SK-N-SH treated with all-trans-retinoic acid at 6 μM for 48 hours (cell line): ENCODE measurements at regions not wholly inside any gene's neighbourhood (a gene's known extent, or its start where the extent isn't known, plus 50 kb on each side); places are given as distances from the start of the nearest gene placed in this dataset.

Experiments
- ATAC-seq: fragments of 200-7000 bp; cut with Tn5 transposase; 3 replicates; pipeline ENCODE4 v1.9.1; 2020; ENCODE audit warnings: mild to moderate bottlenecking, moderate library complexity
- ARNTL ChIP-seq: fragments of 450-650 bp; formaldehyde crosslinking; IDR thresholded peaks from 2 replicates; pipeline ENCODE4 v1.5.0; 2020; ENCODE audit warnings: low read depth, mild to moderate bottlenecking, moderate library complexity, borderline replicate concordance
- BACH2 ChIP-seq: fragments of 250-450 bp; sonication (Bioruptor Pico); IDR thresholded peaks from 2 replicates; pipeline ENCODE4 v1.9.0; 2021; ENCODE audit warnings: mild to moderate bottlenecking, borderline replicate concordance
- CSDC2 ChIP-seq: fragments of 250-450 bp; sonication (Bioruptor Pico); IDR thresholded peaks from 2 replicates; pipeline ENCODE4 v1.5.0; 2020; ENCODE audit warnings: mild to moderate bottlenecking, moderate library complexity
- CSRNP3 ChIP-seq: fragments of 250-450 bp; sonication (Bioruptor Pico); IDR thresholded peaks from 2 replicates; pipeline ENCODE4 v1.5.1; 2021; ENCODE audit warnings: mild to moderate bottlenecking, moderate library complexity
- ESRRG ChIP-seq: fragments of 250-450 bp; sonication (Bioruptor Pico); IDR thresholded peaks from 2 replicates; pipeline ENCODE4 v1.6.1; 2021; ENCODE audit warnings: mild to moderate bottlenecking
- GLIS3 ChIP-seq: fragments of 250-450 bp; sonication (Bioruptor Pico); IDR thresholded peaks from 2 replicates; pipeline ENCODE4 v1.5.0; 2020; ENCODE audit warnings: mild to moderate bottlenecking, moderate library complexity
- OSR1 ChIP-seq: fragments of 250-450 bp; sonication (Bioruptor Pico); IDR thresholded peaks from 2 replicates; pipeline ENCODE4 v1.8.0; 2022; ENCODE audit warnings: moderate library complexity, mild to moderate bottlenecking, inconsistent platforms
- POU6F1 ChIP-seq: fragments of 250-450 bp; sonication (Bioruptor Pico); IDR thresholded peaks from 2 replicates; pipeline ENCODE4 v1.8.0; 2021; ENCODE audit warnings: low read depth, mild to moderate bottlenecking, moderate library complexity, borderline replicate concordance
- SNAI2 ChIP-seq: fragments of 250-450 bp; sonication (Bioruptor Pico); IDR thresholded peaks from 2 replicates; pipeline ENCODE4 v1.5.0; 2020; ENCODE audit warnings: mild to moderate bottlenecking, moderate library complexity
- TCF4 ChIP-seq: fragments of 250-450 bp; sonication (Bioruptor Pico); IDR thresholded peaks from 2 replicates; pipeline ENCODE4 v1.8.0; 2021; ENCODE audit warnings: mild to moderate bottlenecking, moderate library complexity, borderline replicate concordance
- TOX ChIP-seq: fragments of 250-450 bp; sonication (Bioruptor Pico); IDR thresholded peaks from 2 replicates; pipeline ENCODE4 v1.8.0; 2021; ENCODE audit warnings: mild to moderate bottlenecking, moderate library complexity, borderline replicate concordance
- ZC3H10 ChIP-seq: fragments of 250-450 bp; sonication (Bioruptor Pico); IDR thresholded peaks from 2 replicates; pipeline ENCODE4 v1.5.1; 2021; ENCODE audit warnings: mild to moderate bottlenecking, moderate library complexity
- ZFP3 ChIP-seq: fragments of 250-450 bp; sonication (Bioruptor Pico); IDR thresholded peaks from 2 replicates; pipeline ENCODE4 v1.5.0; 2020; ENCODE audit warnings: mild to moderate bottlenecking, moderate library complexity
- ZFP30 ChIP-seq: fragments of 450-650 bp; formaldehyde crosslinking; IDR thresholded peaks from 2 replicates; pipeline ENCODE4 v1.5.0; 2022; ENCODE audit warnings: mild to moderate bottlenecking, moderate library complexity
- ZNF70 ChIP-seq: fragments of 450-650 bp; formaldehyde crosslinking; IDR thresholded peaks from 2 replicates; pipeline ENCODE4 v1.5.0; 2020; ENCODE audit warnings: mild to moderate bottlenecking, moderate library complexity
- ZNF8 ChIP-seq: fragments of 450-650 bp; formaldehyde crosslinking; IDR thresholded peaks from 2 replicates; pipeline ENCODE4 v1.5.0; 2020; ENCODE audit warnings: mild to moderate bottlenecking, moderate library complexity
- TF ChIP-seq, protein P1 (sequence below): fragments of 250-450 bp; sonication (Bioruptor Pico); IDR thresholded peaks from 2 replicates; pipeline ENCODE4 v1.5.0; 2020; ENCODE audit warnings: mild to moderate bottlenecking, moderate library complexity
- TF ChIP-seq, protein P2 (sequence below): fragments of 250-450 bp; sonication (Bioruptor Pico); IDR thresholded peaks from 2 replicates; pipeline ENCODE4 v1.5.1; 2020; ENCODE audit warnings: low read depth, mild to moderate bottlenecking, moderate library complexity
- TF ChIP-seq, protein P3 (sequence below): fragments of 250-450 bp; sonication (Bioruptor Pico); IDR thresholded peaks from 2 replicates; pipeline ENCODE4 v1.8.0; 2020; ENCODE audit warnings: mild to moderate bottlenecking, moderate library complexity, borderline replicate concordance

- ATAC-seq: no peak
- TF ChIP-seq CSRNP3 (no peak), BACH2 (no peak), TCF4 (no peak), ZFP30 (CRISPR knock-in tag) (no peak), GLIS3 (CRISPR knock-in tag) (no peak)
- TF ChIP-seq, protein P1, sequence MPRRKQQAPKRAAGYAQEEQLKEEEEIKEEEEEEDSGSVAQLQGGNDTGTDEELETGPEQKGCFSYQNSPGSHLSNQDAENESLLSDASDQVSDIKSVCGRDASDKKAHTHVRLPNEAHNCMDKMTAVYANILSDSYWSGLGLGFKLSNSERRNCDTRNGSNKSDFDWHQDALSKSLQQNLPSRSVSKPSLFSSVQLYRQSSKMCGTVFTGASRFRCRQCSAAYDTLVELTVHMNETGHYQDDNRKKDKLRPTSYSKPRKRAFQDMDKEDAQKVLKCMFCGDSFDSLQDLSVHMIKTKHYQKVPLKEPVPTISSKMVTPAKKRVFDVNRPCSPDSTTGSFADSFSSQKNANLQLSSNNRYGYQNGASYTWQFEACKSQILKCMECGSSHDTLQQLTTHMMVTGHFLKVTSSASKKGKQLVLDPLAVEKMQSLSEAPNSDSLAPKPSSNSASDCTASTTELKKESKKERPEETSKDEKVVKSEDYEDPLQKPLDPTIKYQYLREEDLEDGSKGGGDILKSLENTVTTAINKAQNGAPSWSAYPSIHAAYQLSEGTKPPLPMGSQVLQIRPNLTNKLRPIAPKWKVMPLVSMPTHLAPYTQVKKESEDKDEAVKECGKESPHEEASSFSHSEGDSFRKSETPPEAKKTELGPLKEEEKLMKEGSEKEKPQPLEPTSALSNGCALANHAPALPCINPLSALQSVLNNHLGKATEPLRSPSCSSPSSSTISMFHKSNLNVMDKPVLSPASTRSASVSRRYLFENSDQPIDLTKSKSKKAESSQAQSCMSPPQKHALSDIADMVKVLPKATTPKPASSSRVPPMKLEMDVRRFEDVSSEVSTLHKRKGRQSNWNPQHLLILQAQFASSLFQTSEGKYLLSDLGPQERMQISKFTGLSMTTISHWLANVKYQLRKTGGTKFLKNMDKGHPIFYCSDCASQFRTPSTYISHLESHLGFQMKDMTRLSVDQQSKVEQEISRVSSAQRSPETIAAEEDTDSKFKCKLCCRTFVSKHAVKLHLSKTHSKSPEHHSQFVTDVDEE (CRISPR knock-in tag): no peak
Observed at GRCh38 chr6:112935402-112936078, 588.4 kb downstream of the RFPL4B start.

DNA sequence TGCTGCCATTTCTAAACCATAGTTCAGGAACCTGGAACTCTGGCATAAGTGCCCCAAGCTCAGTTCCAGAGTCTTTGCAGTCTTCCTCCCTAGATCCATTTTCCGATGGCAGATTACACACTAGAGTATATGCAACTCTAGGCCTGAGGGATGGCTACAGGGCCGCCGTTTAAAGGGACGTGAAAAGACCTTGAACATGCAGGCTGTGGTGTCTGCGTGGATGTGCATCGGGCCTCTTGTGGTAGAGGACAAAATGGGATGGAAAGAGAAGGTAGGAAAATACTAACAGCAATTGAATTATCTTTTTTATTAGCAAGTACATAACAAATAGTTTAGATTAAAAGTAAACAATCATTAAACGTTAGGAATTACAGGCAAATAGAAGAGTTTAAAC lies 588.9 kb downstream of the RFPL4B start:
- ATAC-seq: no peak

More for the DNA sequence above, 588.9 kb downstream of the RFPL4B start:
- TF ChIP-seq CSDC2 (CRISPR knock-in tag) (no peak), SNAI2 (CRISPR knock-in tag) (no peak), GLIS3 (CRISPR knock-in tag) (no peak), ZNF70 (CRISPR knock-in tag) (no peak), OSR1 (CRISPR knock-in tag) (no peak), POU6F1 (CRISPR knock-in tag) (no peak), BACH2 (no peak), TCF4 (no peak), ZFP30 (CRISPR knock-in tag) (no peak), CSRNP3 (no peak), TOX (CRISPR knock-in tag) (no peak), ARNTL (CRISPR knock-in tag) (no peak), ZNF8 (CRISPR knock-in tag) (no peak), ESRRG (CRISPR knock-in tag) (no peak), ZFP3 (CRISPR knock-in tag) (no peak), ZC3H10 (CRISPR knock-in tag) (no peak)
- TF ChIP-seq, protein P2, sequence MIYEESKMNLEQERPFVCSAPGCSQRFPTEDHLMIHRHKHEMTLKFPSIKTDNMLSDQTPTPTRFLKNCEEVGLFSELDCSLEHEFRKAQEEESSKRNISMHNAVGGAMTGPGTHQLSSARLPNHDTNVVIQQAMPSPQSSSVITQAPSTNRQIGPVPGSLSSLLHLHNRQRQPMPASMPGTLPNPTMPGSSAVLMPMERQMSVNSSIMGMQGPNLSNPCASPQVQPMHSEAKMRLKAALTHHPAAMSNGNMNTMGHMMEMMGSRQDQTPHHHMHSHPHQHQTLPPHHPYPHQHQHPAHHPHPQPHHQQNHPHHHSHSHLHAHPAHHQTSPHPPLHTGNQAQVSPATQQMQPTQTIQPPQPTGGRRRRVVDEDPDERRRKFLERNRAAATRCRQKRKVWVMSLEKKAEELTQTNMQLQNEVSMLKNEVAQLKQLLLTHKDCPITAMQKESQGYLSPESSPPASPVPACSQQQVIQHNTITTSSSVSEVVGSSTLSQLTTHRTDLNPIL (CRISPR knock-in tag): no peak
- TF ChIP-seq, protein P3, sequence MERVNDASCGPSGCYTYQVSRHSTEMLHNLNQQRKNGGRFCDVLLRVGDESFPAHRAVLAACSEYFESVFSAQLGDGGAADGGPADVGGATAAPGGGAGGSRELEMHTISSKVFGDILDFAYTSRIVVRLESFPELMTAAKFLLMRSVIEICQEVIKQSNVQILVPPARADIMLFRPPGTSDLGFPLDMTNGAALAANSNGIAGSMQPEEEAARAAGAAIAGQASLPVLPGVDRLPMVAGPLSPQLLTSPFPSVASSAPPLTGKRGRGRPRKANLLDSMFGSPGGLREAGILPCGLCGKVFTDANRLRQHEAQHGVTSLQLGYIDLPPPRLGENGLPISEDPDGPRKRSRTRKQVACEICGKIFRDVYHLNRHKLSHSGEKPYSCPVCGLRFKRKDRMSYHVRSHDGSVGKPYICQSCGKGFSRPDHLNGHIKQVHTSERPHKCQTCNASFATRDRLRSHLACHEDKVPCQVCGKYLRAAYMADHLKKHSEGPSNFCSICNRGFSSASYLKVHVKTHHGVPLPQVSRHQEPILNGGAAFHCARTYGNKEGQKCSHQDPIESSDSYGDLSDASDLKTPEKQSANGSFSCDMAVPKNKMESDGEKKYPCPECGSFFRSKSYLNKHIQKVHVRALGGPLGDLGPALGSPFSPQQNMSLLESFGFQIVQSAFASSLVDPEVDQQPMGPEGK: no peak
